ENCODE measurements at regions not wholly inside any gene's neighbourhood (a gene's known extent, or its start where the extent isn't known, plus 50 kb on each side); places are given as distances from the start of the nearest gene placed in this dataset.

DNA sequence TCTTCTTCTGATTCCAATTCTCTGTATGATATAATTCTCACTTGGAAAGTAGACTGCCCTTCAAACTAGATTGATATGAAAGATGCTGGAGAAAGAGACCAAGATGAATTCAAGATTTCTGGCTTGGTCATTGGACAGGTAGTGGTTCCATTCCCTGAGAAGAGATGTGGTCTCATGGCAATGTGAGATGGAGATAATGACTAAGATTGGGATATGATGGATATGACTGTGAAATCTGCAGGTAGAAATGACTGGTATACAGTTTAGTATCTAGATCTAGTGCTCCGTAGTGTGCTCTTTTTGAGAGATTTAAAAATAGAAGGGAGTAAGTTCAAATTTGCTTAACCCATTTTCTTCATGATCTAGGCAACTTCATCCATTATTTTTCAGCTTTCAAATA lies 425.4 kb upstream of the TRIB2 start:
- TF ChIP-seq, protein P1, sequence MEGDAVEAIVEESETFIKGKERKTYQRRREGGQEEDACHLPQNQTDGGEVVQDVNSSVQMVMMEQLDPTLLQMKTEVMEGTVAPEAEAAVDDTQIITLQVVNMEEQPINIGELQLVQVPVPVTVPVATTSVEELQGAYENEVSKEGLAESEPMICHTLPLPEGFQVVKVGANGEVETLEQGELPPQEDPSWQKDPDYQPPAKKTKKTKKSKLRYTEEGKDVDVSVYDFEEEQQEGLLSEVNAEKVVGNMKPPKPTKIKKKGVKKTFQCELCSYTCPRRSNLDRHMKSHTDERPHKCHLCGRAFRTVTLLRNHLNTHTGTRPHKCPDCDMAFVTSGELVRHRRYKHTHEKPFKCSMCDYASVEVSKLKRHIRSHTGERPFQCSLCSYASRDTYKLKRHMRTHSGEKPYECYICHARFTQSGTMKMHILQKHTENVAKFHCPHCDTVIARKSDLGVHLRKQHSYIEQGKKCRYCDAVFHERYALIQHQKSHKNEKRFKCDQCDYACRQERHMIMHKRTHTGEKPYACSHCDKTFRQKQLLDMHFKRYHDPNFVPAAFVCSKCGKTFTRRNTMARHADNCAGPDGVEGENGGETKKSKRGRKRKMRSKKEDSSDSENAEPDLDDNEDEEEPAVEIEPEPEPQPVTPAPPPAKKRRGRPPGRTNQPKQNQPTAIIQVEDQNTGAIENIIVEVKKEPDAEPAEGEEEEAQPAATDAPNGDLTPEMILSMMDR (IDR thresholded peaks at IDR 0.05): no peak
- TF ChIP-seq POLR2A (IDR thresholded peaks at IDR 0.05): no peak
